ENCODE measurements at regions not wholly inside any gene's neighbourhood (a gene's known extent, or its start where the extent isn't known, plus 50 kb on each side); places are given as distances from the start of the nearest gene placed in this dataset.
A peak's percentile ranks its signal among the peaks of the same experiment; 100 is the strongest.
"Not testable (repeated sequence)": the region's sequence is repeated elsewhere in the genome, so short reads cannot be mapped to it uniquely, and the experiment has no call there.

DNA sequence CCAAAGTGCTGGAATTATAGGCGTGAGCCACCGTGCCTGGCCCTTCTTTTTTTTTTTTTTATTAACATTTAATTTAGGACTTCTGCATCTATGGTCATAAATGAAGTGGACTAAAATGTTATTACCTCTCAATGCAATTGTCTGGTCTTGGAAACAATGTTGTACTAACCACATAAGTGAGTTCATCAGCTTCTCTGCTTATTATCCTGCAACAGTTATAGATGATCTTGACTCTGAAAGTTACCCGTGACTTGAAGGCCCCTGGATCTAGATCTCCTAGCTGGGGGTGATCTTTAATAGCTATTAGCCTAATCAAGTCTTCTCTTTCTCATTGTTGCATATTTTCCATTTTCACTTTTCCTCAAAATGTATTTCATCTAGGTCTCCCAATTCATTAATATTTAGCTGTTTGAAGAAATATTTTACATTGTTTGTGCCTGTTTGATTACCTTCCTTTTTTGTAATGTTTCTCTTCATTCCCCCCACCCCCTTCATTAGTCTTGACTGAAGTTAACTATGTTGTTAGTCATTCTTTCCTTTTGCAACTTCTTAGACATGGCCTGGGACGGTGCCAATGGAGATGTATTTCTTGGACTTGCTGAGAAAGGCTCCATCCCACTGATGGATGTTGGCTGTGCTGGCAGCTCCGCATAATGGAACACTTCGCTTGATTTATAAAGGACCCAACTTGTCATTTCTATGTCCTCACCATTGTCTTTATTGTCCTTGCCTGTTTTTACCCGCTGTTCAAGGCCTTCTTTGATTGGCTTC lies 141.6 kb upstream of the RIOK3 start:
- DNase-seq (ENCODE audit: low spot score): no peak

DNA sequence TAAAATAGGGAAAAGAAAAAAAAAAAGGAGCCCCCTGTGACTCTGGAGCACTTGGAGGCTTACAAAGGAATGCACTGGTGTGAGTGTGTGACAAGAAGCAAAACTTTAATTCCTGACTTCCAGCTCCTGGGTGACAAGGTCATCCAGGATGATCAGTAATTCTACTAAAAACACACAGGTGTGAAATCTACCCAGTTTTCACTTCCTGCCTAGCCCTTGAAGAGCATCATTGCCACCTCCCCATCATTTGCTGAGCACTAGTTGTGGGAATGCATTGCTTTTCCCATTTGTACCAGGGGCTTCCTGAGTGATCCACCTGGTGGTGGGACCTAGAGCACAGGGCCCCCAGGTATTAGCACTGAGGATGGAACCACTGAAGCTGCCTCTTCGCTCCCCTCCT lies 139.7 kb upstream of the RIOK3 start:
- no peak for DNase-seq (ENCODE audit: low spot score)

DNA sequence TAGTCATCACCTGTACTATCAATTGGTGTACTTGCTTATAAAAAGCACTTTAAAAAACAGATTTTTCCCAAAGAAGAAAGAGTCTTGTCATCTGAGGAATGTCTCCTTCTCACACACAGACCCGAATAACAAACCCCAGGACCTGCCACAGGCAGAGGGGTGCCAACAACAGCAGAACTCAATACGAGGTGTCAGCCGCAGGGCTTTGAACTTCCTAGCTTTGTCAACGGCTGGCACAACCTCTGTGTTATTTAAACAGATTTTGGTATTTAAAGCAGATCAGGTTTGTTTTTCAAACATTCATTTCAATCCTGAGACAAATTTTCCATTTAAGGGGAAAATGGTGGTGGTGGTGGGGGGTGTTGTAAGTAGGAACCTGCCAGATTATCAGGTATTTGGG lies 138.4 kb upstream of the RIOK3 start:
- DNase-seq (ENCODE audit: low spot score): no peak

DNA sequence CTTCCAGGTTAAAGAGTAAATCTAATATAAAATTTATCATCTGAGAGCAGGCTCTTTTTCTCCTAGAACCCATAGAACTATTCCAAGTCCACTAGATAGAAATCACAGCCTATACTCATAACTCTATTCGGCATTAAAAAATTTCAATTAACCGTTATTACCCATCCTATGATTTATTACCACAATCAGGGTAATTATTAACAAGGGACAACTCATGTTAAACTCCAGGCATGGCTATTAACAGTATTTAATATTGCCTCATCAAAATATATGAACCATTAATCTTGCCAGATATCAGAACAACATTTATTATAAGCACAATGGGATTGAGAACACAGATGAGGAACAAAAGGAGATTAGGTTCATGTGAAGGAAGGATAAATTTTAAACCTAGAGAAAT lies 136.8 kb upstream of the RIOK3 start:
- no peak for DNase-seq (ENCODE audit: low spot score)

DNA sequence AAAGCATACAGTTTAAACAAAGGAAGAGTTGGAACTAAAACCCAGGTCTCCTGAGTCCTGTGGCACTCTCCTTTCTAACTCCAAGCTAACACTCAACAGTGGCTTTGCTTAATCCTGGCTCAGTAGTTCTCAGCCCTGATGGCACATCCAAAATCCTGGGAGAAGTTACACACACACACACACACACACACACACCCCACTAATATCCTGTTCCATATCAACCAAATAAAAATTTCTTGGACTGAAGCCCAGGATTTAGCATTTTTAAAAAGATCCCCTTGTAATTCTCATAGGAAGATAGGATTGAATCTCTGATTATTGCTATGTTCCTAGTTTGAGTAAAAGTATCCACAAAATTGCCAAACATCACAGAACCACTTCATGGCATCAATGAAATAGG lies 136.1 kb upstream of the RIOK3 start:
- no peak for DNase-seq (ENCODE audit: low spot score)

DNA sequence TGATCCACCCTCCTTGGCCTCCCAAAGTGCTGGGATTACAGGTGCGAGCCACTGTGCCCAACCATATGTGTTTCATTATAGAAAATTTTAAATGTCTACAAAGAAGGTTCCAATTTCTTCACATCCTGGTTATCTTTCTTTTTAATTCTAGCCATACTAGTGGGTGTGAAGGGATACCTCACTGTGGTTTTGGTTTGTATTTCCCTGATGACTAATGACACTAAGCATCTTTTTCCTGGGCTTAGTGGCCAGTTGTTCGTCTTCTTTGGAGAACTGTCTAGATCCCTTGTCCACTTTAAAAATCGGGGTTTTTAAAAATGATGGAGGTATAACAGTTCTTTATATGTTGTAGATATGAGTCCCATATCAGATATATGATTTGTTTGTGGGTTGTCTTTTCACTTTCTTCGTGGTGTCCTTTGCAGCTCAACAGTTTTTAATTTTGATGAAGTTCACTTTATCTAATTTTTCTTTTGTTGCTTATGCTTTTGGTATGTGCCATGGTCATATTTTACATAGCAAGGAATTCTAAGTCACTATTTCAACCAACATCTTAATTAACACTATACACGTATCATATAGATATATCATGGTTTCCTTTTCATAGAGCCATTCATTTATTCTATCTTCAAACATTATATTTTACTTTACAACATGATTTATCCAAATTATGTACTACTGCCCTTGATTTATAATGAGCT lies 135.0 kb upstream of the RIOK3 start:
- DNase-seq (ENCODE audit: low spot score): no peak

DNA sequence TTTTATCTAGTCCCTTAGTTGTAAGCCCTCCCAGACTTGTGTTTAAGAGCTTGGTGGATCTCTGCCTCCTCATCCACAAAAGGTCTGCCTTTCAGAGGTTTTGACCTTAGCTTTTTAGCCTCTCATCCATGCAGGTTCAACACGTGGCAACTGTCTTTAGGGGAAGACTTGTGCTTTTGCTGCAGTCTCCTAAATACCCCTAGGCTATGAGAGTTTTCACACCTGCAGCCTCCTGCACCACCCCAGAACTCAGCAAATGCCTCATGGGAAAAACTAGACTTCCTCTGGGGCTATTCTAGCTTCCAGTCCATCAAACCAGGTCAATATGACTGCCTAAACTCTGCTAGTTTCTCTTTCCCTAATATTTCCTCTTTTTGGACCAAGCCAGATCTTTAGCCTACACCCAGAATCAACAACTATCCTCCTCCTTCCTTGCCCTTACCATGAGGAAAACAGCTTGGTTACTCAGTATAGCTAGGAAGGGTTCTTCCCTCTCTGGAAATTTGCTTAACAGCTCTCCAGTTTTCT lies 132.3 kb upstream of the RIOK3 start:
- DNase-seq (ENCODE audit: low spot score): no peak

DNA sequence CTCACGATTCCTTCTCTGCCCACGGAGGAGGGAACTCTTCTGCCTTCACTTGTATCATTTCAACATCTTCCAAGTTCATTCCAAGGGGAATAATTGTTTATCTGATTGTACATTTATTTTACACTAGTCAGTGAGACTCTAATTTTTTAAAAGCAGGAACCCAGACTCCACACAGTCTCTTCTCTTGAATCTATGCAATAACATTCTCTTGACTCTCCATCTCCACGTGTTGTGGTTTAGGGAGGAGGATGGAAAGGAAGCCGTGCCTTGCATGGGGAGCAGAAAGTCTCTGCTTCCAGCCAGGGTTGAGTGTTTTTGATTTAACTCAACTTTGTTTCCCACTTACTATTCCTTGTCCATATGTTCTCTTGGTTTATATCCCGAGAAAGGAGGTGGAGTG lies 131.1 kb upstream of the RIOK3 start:
- no peak for DNase-seq (ENCODE audit: low spot score)

DNA sequence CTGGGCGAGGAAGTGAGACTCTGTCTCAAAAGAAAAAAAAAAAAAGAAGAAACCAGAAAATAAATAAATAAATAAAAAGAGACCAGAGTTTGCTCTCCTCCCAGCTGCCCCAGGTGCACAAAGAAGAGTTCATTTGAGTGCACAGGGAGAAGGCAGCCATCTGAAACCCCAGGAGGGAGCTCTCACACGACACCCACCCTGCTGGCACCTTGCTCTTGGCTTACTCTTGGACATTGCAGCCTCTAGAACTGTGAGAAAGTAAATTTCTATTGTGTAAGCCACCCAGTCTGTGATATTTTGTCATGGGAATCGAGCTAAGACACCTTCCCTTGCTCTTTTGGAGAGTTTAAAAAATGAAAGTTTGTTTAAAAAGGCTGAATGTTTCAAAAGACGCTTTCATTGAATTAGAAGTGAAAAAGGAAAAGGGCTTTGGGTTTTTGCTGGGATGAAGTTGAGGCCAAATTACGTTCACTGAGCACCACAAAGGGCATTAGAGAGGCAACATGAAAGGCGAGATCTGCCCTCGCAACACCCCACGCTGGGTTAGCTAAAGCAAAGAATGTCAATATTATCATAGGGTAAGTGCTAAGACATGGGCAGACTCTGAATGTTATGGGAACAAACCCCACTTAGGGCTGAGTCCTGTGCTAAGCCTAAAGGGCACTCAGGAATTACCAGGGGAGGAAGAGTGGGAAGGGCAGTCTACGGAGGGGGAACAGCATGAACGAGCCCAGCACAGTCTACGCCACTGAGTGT lies 128.9 kb upstream of the RIOK3 start:
- no peak for DNase-seq (ENCODE audit: low spot score)

DNA sequence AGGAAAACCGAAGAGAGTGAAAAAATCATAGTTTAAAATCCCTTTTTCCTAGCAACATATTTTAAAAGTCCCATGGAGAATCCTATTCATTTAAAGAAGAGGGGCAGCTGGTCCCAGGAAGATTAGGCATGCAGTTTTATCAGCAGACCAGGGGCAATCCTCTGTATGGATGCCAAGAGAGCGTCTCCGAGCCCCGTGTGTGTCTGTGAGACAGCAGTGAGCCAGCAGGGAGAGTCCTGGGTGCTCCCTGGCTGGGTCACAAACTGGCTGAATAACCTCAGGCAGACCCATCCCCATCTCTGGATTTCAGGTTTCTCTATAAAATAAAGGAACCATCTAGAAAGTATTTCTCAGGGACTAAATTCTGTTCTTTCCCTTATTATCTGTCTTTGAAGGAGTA lies 128.2 kb upstream of the RIOK3 start:
- DNase-seq (ENCODE audit: low spot score): no peak

DNA sequence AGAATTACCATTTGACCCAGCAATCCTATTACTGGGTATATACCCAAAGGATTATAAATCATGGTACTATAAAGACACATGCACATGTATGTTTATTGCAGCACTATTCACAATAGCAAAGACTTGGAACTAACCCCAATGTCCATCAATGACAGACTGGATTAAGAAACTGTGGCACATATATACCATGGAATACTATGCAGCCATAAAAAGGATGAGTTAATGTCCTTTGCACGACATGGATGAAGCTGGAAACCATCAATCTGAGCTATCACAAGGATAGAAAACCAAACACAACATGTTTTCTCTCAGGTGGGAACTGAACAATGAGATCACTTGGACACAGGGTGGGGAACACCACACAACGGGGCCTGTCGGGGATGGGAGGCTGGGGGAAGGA lies 123.4 kb upstream of the RIOK3 start:
- not testable (repeated sequence) for DNase-seq (ENCODE audit: low spot score)

DNA sequence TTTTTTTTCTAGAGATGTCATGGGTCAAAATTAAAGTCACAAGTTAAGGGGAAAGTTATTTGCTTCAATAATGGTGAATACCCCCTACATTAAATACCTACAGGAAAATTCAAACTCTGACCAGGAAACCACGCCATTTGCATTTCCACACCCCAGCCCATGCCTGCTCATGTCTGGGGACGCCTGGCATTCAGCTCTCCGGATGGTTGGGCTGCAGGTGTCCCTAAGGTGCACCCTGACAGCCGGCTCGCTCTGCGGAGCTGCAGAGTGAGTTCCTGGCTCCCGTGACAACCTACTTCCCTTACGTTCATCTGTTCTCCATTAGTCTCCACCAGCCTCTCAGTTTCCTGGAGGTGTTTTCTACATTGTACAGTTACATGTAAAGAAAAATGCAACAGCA lies 122.7 kb upstream of the RIOK3 start:
- no peak for DNase-seq (ENCODE audit: low spot score)

DNA sequence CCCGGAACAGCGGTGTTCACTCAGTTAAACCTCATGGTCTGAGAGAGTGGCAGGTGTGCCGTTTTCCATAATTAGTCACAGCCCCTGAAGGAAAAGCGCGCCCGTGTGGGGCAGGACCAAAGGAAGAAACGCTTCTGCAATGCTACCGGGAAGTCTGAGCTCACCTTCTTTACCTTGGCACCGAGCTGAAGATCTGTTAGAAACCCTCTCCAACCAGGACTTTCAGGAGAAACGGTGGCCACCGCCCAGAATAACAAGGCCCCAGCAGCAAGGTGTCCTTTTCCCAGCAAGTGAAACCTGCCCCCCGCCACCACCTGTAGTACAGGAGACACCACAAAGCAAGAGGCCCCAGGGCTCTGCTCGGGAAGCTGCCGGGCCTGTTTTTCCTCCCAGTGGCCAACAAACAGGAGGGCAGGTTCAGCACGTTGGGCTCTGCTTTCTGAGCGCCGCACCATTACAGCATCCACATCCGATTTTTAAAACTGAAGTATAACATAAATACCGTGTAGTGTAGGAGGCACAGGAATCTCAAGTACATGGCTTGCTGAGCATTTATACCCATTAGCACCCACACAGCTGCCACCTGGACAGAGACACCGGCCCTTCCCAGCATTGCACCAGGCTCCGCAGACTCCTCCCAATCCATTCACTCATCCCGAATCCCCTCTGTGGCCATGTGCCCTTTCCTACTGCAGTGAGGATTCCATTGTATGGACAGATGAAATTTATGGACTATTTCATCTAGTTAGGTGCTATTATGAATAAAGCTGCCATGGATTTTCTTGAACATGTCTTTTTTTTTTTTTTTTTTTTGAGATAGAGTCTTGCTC lies 121.8 kb upstream of the RIOK3 start:
- no peak for DNase-seq (ENCODE audit: low spot score)

DNA sequence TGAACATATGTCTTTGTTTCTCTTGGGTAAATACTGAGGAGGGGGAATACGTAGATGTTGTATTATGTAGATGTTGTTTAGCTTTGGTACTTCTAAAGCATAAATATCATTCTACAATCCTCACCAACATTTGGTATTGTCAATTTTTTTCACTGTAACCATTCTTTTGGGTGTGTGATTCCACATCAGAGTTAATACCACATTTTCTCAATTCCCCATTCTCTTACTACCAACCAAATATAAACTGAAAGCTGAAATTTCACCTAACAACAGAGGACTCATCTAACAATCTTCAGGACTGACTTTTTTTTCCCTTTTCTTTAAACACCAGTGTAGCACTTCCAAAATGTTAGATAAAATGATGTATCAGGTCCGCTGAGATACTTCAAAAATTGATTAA lies 120.7 kb upstream of the RIOK3 start:
- DNase-seq (ENCODE audit: low spot score): no peak

DNA sequence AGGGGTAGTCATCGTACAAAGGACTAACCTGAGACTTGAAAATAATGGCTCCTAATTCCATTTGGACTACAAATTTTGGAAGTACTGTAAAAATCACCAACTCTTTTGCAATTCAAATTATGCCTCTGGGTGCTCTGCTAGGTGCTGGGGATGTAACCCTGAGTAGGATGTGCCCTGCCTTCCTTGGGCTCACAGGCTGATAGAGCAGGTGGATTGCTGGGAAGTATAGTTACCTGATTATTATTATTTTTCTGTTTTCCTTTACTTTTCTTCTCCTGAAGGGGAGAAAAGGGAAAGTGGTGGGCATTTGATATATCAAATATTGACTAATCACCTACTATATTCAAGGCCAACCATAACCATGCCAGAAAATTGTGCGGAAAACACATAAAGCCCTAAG lies 119.3 kb upstream of the RIOK3 start:
- DNase-seq (ENCODE audit: low spot score): no peak

DNA sequence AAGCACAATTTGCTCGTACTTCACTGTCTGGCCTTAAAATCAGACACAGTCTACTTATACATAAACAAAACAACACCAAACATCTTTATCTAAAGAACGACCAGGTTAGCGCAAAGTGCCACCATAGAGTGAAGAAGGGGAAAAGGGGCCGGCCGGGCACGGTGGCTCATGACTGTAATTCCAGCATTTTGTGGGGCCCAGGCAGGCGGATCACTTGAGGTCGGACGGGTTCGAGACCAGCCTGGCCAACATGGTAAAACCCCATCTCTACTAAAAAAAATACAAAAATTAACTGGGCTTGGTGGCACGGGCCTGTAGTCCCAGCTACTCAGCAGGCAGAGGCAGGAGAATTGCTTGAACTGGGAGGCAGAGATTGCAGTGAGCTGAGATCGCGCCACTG lies 118.5 kb upstream of the RIOK3 start:
- DNase-seq (ENCODE audit: low spot score): no peak

DNA sequence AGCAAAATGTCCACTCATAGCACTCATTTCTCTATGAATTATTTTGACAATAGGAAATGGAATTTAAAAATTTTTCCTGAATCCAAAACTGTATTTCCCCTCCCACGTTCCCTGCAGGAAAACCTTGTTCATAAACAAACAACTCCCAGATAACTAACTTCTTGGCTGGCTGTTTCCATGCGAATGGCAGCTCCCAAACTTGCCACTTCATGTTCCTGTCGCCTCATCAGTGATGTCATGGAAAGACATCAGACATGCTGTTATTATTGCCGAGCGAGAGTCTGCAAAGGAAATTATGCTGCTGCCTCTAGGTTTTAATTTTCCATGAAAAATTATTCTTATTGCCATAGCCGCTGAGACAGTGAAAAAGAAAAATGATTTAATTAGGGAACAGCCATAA lies 117.0 kb upstream of the RIOK3 start:
- no peak for DNase-seq (ENCODE audit: low spot score)

DNA sequence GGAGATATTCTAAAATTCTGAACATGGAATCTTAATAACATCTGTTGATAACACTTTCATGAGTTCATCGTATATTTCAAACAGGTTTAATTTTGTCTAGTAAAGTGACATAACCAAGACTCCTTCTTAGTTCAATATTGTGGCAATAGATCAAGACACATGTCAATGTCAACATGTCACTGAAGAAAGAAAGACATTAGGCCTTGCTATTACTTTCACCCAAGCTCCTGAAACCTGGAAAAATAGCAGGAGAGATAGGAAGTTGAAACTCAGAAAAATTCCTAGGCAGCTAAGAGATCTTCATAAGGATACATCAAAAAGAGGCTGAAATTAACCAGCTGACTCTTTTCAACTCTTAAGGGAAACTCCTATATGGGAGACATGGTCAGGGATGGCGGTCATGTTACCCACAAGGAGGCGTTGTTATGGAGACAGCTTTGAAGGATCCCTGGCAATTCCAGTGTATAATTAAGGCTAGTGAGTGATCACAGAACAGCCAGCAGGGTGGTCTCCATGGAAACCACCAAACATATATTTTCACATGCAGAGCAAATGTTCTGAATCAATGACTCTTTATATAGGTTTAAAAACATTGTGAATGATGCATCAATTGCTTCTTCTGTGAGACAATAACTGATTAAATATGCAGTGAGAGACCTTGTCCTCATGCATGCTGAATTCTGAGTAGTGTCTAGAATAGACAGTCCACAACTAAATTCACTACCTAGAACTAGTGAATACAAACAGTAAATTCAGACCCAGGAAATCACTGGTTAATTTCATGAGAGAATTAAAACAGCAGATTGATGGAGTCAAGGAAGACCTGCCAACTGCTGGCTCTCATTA lies 115.3 kb upstream of the RIOK3 start:
- peak; percentile 10 for DNase-seq (ENCODE audit: low spot score)

DNA sequence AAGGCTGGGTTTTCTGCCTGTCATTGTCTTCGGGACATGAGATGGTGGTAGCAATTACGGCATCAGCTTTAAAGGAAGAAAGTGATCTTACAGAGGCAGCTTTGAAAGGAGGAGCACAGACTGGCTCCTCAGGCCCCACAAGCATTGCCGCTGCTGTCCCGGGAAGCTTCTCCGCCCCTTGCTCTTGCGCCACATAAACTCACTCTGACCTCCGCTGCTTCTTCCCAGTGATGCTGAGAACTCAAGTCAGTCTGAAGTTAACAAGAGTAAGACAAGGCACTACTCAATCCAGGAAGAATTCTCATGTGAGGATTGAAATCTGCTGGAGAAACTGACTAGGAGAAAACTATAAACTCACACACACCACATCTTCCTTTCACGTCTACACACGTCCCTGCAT lies 112.4 kb upstream of the RIOK3 start:
- DNase-seq (ENCODE audit: low spot score): no peak

DNA sequence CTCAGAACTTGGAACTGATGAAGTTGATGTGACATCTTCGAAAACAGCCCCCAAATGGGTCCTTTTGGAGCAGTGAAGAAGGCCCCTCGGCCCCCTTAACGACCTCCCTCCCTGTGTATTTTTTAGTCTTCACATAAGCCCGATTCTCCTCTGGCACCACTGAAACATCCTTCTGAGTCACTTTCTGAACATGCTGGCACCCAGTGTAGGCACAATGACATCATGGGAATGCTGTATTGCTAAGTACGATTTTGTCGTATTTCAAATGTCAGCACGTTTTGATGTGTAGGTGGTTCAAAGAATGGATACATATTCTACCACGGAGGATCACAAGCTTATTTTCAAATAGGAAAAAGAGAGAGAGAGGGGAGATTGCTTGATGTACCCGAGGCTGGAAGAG lies 111.7 kb upstream of the RIOK3 start:
- no peak for DNase-seq (ENCODE audit: low spot score)

DNA sequence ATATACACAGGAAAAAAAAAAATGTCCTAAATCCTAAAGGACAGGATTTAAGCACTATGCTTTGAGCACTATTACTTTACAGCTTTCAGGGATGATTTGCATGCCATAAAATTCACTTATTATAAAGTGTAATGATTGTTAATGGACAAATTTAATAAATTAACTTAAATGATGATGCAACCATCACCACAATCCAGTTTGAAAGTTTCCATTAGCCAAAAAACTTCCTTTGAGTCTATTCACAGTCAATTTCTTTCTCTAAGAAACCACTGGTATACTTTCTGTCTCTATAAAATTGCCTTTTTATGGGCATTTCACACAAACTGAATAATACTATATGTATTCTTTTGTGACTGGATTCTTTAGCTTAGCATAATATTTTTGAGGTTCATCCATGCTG lies 111.1 kb upstream of the RIOK3 start:
- DNase-seq (ENCODE audit: low spot score): no peak

Measured in HT-29 (cell line).